Left lobe of liver (tissue), 2 donors: ENCODE measurements at regions not wholly inside any gene's neighbourhood (a gene's known extent, or its start where the extent isn't known, plus 50 kb on each side); places are given as distances from the start of the nearest gene placed in this dataset.

Experiments used
- ATAC-seq: fragments of 200-7000 bp; cut with Tn5 transposase; one replicate; pipeline ENCODE4 v1.9.1; 2020; ENCODE audit warnings: mild to moderate bottlenecking, moderate library complexity
- DNase-seq: peaks from one replicate; pipeline ENCODE4 v3.0.0-alpha.2; 2020; ENCODE audit warnings: low spot score
- donor health status: DM: no; HTN: no; CAD: no; lungs with moderate emphysema.
- donor health status: DM: no; HTN: yes; CAD: no.

DNA sequence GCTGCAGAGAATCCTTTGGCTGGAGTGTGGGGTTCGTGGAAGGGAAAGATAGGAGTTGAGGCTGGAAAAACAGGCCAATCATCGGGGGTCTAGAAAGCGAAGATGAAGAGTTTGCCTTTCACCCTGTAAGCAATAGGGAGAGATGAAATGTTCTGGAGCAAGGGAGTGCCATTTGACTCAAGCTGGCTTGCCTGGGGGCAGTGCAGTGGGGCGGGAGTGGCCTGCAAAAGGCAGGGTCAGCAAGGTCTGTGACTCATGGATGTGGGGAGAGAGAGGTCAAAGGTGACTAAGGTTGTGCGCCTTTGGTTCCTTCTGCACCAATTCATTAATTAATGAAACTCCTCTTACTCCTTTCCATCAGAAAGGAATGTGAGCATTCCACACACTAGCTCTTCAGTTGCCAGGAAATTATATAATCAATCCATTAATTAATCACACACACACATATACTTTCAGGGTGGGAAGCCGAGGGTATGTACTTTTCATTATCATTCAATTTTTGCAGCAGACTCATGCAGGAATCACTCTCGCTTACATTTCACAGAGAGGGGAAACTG is 227.6 kb downstream of the MYCN start:
- DNase-seq (no peak), ATAC-seq (no peak)

- ATAC-seq: no peak
- peak; percentile 26 for DNase-seq
Observed at GRCh38 chr2:16167451-16167861, 227.1 kb downstream of the MYCN start.

- DNase-seq (no peak), ATAC-seq (no peak)
Observed at GRCh38 chr2:16166327-16166981, 226.1 kb downstream of the MYCN start.

DNA sequence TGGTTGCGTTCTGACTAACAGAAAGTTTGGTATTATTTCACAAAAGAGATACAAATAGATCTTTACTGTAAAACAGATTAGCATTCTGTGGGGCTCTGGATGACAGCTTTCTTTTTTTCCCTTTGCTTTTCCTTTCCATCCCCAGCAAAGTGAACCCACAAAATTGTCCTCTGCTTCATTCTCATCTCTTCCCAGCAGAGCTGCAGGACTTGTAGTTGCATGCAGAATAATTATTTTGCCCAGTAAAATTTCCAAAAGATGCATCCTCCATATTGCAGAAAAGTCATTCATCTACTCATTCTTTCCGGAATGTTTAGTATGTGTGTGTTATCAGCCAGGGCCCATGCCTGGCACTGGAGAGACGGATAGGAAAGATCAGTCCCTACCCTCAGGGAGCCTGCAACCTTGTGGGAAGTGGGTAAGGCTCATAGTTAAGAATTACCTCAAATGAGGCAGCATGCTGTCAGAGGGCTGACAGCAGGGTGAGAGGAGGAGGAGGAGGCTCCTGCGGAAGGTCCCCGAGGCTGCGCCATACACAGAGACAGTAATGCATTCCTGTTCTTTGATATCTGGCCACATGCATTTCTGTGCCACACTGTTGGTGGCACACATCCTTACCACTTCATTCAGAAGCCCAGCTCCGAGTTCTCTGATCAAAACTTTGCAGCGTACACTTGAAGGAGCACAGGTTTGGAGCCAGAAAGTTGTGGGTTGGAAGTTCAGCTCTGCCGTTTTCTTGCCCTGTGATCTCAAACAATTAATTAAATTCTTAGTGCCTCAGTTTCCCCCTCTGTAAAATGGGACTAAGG is 225.4 kb downstream of the MYCN start:
- ATAC-seq (no peak), DNase-seq (no peak)

DNA sequence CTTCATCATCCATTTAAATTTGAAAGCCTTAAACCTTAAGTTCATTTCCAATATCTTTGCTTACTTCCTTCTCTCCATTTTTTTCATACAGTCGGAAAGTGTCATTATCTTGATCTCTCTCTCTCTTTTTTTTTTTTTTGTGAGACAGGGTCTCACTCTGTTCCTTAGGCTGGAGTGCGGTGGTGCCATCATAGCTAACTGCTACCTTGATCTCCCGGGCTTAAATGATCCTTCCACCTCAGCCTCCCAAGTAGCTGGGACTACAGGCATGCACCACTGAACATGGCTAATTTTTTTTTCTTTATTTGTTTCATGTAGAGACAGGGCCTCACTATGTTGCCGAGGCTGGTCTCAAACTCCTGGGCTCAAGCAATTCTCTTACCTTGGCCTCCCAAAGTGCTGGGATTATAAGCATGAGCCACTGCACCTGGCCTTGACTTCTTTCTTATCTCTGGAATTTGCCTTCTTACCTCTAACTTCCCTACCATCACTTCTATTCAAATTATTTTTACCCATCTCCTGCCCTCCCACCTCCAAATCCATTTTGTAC is 222.2 kb downstream of the MYCN start:
- DNase-seq: no peak
- no peak for ATAC-seq

GRCh38 chr2:16161768-16162490 is 221.6 kb downstream of the MYCN start:
- ATAC-seq (no peak), DNase-seq (no peak)

- DNase-seq (no peak), ATAC-seq (no peak)
Observed at GRCh38 chr2:16161085-16161565, 220.8 kb downstream of the MYCN start.

DNA sequence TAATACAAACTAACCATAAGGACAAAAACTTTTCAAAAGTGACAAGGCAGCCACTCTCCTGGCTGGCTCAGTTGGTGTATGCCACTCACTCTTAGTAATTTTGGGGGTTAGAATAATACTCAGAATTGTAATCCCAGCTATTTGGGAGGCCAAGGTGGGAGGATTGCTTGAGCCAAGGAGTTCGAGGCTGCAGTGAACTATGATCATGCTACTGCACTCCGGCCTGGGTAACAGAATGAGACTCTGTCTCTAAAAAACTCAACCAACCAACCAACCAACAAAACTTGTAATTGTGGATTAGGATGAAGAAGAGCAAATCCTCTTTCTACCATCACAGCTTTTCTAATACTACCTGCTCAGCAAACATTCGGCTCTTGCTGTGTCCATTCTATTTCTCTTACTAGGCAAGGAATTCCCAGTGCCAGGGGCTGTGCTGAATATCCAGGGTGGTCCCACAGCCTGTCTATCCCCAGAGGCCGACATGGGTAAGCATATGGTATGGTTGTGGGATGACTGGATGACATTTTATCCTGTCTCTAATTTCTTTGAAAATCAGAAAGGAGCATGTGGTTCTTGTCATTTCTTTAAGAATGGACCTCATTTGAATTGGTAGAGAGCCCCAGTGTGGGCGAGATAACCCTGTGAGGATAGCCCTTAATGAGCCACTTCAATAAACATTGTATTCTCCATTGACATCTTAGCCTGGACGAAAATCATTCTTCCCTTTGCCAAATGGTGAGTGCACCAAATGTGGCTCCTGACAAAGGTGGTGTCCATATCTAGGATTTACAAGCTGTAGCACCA is 220.1 kb downstream of the MYCN start:
- ATAC-seq (no peak), DNase-seq (no peak)

- ATAC-seq: no peak
- DNase-seq: no peak
Observed at GRCh38 chr2:16156411-16156810, 216.1 kb downstream of the MYCN start.

DNA sequence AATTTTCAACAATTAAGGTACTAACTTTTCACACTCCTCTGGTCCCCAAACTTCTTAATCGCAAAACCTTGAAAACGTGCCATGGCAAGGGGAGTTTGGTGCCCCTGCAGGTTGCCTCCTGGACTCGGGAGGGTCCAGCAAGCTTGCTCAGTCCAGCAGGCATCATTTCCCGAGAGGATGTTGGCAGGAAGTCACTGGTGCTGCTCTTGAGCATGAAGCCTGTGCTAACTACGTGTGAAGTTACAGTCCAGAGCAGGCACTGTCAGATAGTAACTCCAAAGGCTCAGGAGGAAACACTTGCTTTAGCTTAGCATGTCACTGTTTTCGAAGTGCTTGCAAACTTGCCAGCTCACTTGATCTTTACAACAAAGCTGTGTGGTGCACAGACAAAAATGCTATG is 215.4 kb downstream of the MYCN start:
- no peak for DNase-seq
- ATAC-seq: no peak

GRCh38 chr2:16155366-16155765 is 215.0 kb downstream of the MYCN start:
- DNase-seq: no peak
- ATAC-seq: no peak

DNA sequence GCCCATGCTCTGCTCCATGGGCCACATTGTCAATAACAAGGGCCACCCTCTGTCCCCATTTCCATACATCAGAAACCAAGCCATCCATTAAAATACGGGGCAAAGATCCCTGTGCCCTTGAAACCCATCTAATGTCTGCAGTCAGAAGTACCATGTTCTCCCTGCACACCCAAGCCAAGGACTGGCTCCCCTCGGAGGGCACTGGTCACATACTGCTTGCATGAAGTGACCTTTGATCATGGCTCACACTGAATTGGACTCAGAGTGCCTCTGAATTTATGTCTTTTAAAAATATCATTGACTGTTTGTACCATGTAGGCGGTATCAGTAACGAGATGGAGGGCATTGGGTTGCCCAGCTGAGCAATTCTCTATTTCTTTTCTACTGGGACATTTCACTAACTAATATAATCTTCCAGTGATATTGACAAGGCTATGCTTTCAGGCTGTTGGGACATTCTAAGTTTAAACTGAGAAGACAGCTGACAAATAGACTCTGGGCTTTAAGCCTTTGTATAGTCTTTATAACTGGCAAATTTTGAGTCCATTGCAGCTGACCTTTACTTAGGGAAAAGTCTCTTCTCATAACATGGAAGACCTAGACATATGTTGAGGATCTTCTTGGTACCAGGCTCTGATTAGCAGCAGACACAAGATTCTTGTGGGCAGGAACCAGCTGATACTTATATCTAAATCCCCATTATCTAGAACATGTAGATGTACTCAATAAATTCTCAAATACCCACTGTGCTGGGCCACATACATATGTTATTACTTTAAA is 214.3 kb downstream of the MYCN start:
- DNase-seq (no peak), ATAC-seq (no peak)

DNA sequence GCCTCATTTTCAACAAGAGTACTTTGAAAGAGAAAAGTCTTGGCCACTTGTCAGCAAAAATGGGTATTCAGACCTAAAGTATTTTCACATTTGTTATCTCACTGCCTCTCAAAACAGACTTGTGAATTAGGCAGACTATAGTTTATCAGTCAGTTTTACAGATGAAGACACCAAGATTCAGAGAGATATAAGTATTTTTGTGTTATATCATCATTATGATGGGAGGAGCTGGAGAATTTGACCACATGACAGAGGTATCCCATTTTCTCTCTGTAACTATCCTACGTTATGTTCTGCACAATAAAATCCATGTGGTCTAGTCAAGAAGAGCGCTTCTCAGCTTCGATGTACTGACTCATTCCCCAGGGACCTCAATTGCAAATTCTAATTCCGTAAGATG is 213.7 kb downstream of the MYCN start:
- ATAC-seq (no peak), DNase-seq (no peak)

- no peak for ATAC-seq
- DNase-seq: no peak
Observed at GRCh38 chr2:16153754-16154035, 213.3 kb downstream of the MYCN start.

DNA sequence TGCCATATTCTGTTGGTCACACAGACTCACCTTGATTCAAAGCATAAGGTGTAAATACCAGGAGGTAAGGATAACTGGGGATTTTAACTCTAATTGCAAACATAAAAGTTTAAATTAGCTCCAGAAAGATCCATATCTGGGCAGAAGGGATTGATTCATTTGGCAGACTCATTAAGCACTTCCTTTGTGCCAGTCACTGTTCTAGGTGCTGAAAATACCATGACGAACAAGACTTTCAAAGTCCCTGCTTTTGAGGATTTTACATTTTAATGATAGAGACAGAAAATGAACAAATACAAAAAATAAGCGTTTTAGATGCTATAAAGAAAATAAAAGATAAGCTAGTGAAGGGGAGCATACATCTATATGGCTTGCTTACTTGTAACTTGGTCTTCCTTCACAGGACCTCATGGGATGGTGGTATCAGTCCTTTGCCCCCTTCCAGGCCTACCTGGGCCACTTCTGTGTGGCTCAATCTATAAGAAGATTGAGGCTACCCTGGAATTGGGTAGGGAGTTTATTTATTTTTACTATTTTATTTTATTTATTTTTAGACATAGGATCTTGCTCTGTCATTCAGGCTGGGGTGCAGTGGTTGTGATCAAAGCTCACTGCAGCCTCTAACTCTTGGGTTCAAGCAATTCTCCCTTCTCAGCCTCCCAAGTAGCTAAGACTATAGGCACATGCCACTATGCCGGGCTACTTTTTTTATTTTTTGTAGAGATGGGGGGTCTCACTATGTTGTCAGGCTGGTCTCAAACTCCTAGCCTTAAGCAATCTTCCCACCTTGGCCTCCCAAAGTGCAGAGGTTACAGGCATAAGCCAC is 212.8 kb downstream of the MYCN start:
- no peak for ATAC-seq
- no peak for DNase-seq

GRCh38 chr2:16152071-16152927 is 211.9 kb downstream of the MYCN start:
- DNase-seq: no peak
- ATAC-seq: no peak

DNA sequence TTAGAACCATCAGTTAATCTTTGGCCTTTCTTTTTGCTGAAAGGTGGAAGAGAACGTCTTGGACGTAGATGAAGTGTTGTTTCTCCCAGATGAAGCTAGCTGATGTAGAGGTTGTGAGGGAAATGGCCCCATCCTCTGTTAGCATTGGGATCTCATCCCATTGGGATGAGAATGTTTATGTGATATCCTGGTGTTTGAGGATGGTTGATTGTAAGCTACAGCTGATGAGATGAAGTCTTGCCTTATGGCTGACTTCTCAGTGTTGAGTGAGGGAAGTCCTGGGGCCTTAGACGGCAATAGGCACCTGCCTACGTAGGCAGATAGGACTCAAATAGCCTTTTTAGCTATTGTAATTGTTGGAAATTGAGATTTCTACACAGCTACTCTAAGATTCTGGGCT is 211.3 kb downstream of the MYCN start:
- DNase-seq: no peak
- no peak for ATAC-seq

- ATAC-seq: no peak
- DNase-seq: peak; percentile 5
Observed at GRCh38 chr2:16151281-16151570, 210.9 kb downstream of the MYCN start.
